Ovary (tissue), 7 donors: ENCODE measurements at regions not wholly inside any gene's neighbourhood (a gene's known extent, or its start where the extent isn't known, plus 50 kb on each side); places are given as distances from the start of the nearest gene placed in this dataset.

ENCODE experiments used
- DNase-seq, 5 donors: peaks; one replicate each; pipeline ENCODE4 v3.0.0-alpha.2; 2019 to 2020
- H3K27ac ChIP-seq, 2 donors: fragments of 200-600 bp; one replicate each; pipeline versions ENCODE4 v1.5.1 to v1.8.0; 2019 to 2022
- H3K27me3 ChIP-seq: fragments of 200-600 bp; one replicate; pipeline ENCODE4 v1.8.0; 2022
- H3K36me3 ChIP-seq: fragments of 200-600 bp; sonication (generic); one replicate; pipeline ENCODE4 v1.5.1; 2019
- H3K4me1 ChIP-seq: one replicate; pipeline ENCODE4 v1.8.1; 2013; ENCODE audit warnings: mild to moderate bottlenecking, moderate library complexity; ENCODE audit not compliant: insufficient read depth
- H3K4me3 ChIP-seq: fragments of 200-600 bp; sonication (generic); one replicate; pipeline ENCODE4 v1.5.1; 2017
- H3K9me3 ChIP-seq, 2 donors: fragments of 200-600 bp in 1 of 2; sonication (generic) in 1 of 2; one replicate each; pipeline versions ENCODE4 v1.5.1 to v1.8.1; 2013 to 2019; ENCODE audit warnings: mild to moderate bottlenecking in 1 of 2, moderate library complexity in 1 of 2
- EP300 ChIP-seq: sonication (generic); formaldehyde crosslinking; IDR thresholded peaks from one replicate; pipeline ENCODE4 v1.6.1; 2017; ENCODE audit warnings: antibody characterized with exemption
- POLR2A ChIP-seq: fragments of 450-650 bp; IDR thresholded peaks from one replicate; pipeline ENCODE4 v1.6.1; 2017; ENCODE audit warnings: antibody characterized with exemption, mild to moderate bottlenecking, moderate library complexity
- WGBS, 3 donors: extraction: QIAGEN DNeasy Blood & Tissue Kit in 1 of 3; methylation state at CpG; one replicate each; pipeline versions ENCODE4 v1.1.5 to v1.1.7; 2013 to 2017; 5-methylcytosine and 5-hydroxymethylcytosine counted together
- intact Hi-C, 4 donors: fragments of 100-400 bp; cut with DNase I; formaldehyde crosslinking; loops; one replicate each; pipeline versions ENCODE4 v1.11.0 to v1.15.1; 2022 to 2023
- TF ChIP-seq, protein P1 (sequence below), 3 donors: fragments of 450-650 bp in 2 of 3; fragments of 200-600 bp in 1 of 3; IDR thresholded peaks; one replicate each; pipeline versions ENCODE4 v1.5.1 to v1.8.0; 2016 to 2022; ENCODE audit warnings: antibody characterized with exemption in 3 of 3, mild to moderate bottlenecking in 1 of 3
- donor health status: DM: no; HTN: no; CAD: no; lungs with moderate emphysema.
- donor health status: DM: no; HTN: no; CAD: no.
- donor health status: Bipolar disorder and iron deficiency.
- donor health status: DM: no; HTN: no; CAD: no.
- donor health status: DM: yes; HTN: yes; CAD: no.

DNA sequence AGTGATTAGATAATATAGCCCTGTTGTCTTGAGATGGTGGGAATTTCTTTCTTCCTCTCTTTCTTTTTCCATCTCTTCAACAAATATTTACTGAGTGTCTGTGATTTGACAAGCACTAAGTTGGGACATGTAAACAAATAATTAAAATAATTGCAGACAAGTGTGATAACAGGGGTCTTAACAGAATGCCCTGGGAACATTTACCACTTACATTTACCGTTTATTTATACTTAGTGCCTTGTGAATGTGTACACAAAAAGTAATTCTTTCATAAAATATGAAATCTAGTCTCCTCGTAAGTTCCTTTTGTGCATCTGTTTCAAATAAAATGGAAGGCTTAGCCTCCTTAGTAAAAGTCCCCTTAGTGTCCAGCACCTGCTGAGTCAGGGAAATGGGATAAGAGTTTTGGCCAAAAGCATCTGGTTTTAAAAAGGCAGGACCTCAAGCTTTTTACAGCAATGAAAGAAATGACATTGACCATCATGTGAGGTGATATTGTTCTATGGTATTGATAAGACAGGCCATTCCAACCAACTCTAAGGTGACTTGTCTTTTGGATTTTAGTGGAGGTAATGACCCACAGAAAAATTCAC, 188.2 kb downstream of the HS3ST3B1 start:
- H3K27ac ChIP-seq = no peak overlapping the region
- H3K27me3 ChIP-seq = no peaks in the 10 kb centered on the region
- TF ChIP-seq EP300 (no peak), POLR2A (no peak)
- TF ChIP-seq, protein P1, sequence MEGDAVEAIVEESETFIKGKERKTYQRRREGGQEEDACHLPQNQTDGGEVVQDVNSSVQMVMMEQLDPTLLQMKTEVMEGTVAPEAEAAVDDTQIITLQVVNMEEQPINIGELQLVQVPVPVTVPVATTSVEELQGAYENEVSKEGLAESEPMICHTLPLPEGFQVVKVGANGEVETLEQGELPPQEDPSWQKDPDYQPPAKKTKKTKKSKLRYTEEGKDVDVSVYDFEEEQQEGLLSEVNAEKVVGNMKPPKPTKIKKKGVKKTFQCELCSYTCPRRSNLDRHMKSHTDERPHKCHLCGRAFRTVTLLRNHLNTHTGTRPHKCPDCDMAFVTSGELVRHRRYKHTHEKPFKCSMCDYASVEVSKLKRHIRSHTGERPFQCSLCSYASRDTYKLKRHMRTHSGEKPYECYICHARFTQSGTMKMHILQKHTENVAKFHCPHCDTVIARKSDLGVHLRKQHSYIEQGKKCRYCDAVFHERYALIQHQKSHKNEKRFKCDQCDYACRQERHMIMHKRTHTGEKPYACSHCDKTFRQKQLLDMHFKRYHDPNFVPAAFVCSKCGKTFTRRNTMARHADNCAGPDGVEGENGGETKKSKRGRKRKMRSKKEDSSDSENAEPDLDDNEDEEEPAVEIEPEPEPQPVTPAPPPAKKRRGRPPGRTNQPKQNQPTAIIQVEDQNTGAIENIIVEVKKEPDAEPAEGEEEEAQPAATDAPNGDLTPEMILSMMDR (IDR thresholded peaks at IDR 0.05) = no peak
- H3K4me3 ChIP-seq = no peak overlapping the region
- intact Hi-C loops = no loop called here
- no peaks in the 10 kb centered on the region for H3K36me3 ChIP-seq
- 42 to 59% (median 45%) methylated on average over 2 of the region's 2 CpGs for WGBS, 3 donors
- no peak for DNase-seq
- no peaks in the 10 kb centered on the region for H3K4me1 ChIP-seq
- H3K9me3 ChIP-seq = no peaks in the 10 kb centered on the region

DNA sequence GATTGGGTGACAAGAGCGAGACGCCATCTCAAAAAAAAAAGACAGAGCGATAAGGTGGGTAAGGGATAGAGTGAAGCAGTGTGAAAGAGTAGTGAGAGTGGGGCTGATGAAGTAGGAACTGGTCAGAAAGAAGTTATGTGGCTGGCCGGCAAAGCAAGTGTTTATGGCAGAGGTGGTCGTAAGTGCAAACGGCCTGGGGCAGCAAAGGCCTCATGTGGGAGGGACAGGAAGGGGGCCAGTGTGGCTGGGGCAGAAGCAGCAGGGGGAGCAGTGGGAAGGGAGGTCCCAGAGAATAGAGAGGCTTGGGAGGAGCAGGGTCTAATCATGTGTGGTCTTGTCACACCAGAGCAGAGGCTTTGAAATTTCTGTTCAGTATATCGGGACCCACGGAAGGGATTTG, 186.2 kb downstream of the HS3ST3B1 start:
- no peak overlapping the region for H3K4me3 ChIP-seq
- no peaks in the 10 kb centered on the region for H3K27me3 ChIP-seq
- TF ChIP-seq POLR2A (no peak), EP300 (no peak)
- TF ChIP-seq, protein P1 (IDR thresholded peaks at IDR 0.05) = no peak
- H3K36me3 ChIP-seq = no peaks in the 10 kb centered on the region
- no peak overlapping the region for H3K27ac ChIP-seq
- H3K4me1 ChIP-seq = no peaks in the 10 kb centered on the region
- WGBS, 3 donors = 86 to 88% (median 86%) methylated on average over 8 of the region's 8 CpGs
- intact Hi-C loops = no loop called here
- no peak for DNase-seq
- H3K9me3 ChIP-seq = no peaks in the 10 kb centered on the region

DNA sequence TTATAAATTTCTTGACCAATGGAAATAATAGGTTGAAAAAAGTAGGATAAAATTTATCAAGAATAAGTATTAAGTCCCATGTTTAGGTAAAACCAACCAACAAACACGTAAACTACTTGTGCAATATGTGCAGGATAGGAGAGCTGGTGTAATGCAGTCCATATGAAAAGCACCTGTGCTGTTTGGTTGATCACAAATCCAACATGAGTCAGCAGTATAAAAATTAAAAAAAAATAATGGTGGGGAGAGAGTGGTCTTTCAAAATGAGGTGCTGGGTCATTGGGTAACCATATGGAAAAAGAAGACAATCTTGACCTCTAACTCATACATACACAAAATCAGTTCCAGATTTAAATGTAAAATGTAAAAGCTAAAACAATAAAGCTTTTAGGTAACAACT, 181.8 kb downstream of the HS3ST3B1 start:
- no peak for DNase-seq
- H3K27ac ChIP-seq = no peak overlapping the region
- H3K4me3 ChIP-seq = no peak overlapping the region
- 87 to 99% (median 87%) methylated on average over 1 of the region's 1 CpG for WGBS, 3 donors
- H3K4me1 ChIP-seq = no peaks in the 10 kb centered on the region
- no peaks in the 10 kb centered on the region for H3K27me3 ChIP-seq
- TF ChIP-seq POLR2A (no peak), EP300 (no peak)
- TF ChIP-seq, protein P1 (IDR thresholded peaks at IDR 0.05) = no peak
- intact Hi-C loops = no loop called here
- peaks cover 0 to 1% of the 10 kb centered on the region in 2 donors for H3K9me3 ChIP-seq
- H3K36me3 ChIP-seq = no peaks in the 10 kb centered on the region

DNA sequence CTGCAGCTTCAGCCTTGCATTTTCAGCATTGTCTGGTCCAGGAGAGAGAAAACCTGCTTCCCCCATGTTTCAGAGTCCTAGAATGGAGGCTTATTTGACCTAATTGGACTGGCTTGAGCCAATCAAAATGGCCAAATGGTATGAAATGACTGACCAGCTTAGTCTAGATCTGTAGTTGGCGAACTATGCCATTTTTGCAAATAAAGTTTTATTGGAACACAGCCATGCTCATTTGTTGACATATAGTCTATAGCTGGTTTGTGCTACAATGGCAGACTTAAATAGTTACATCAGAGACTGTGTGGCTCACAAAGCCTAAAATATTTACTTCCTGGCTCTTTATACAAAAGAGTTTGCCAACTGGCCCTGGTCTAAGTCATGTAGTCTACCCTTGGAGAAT, 180.8 kb downstream of the HS3ST3B1 start:
- WGBS, 3 donors = 72 to 93% (median 90%) methylated on average over 1 of the region's 1 CpG
- Histone ChIP-seq H3K9me3 (peaks cover 0 to 4% of the 10 kb centered on the region in 2 donors), H3K27me3 (no peaks in the 10 kb centered on the region), H3K27ac (no peak overlapping the region), H3K4me3 (no peak overlapping the region), H3K4me1 (no peaks in the 10 kb centered on the region), H3K36me3 (no peaks in the 10 kb centered on the region)
- intact Hi-C loops = no loop called here
- TF ChIP-seq, protein P1 (IDR thresholded peaks at IDR 0.05) = no peak
- TF ChIP-seq EP300 = no peak
- no peak for DNase-seq
